ENCODE measurements at regions not wholly inside any gene's neighbourhood (a gene's known extent, or its start where the extent isn't known, plus 50 kb on each side); places are given as distances from the start of the nearest gene placed in this dataset.
A peak's percentile ranks its signal among the peaks of the same experiment; 100 is the strongest.
"Not testable (repeated sequence)": the region's sequence is repeated elsewhere in the genome, so short reads cannot be mapped to it uniquely, and the experiment has no call there.

DNA sequence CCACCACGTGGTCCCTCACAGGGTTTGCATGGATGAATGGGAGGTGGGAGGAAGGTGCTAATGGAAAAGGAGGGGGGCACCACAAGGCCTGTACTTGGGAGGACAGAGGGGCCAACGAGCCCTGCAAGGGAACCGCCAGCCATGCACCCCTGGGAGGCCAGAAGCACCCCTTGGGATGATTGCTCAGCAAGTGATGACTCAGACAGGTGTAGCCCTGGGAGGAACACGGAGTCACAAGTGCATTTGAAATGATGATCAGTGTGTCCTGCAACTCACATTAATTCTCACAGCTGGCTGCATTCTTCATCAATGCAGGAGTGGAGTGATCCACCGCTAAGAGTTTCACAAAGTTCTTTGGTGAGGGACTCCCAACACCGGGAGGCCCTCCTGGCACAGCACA, 82.8 kb upstream of the ZNF254 start:
- Histone ChIP-seq H3K4me3 (no peak overlapping the region), H3K27ac (no peak overlapping the region), H3K9me3 (peaks cover 0 to 4% (median 0%) of the 10 kb centered on the region in 3 donors), H3K36me3 (no peaks in the 10 kb centered on the region), H3K27me3 (no peaks in the 10 kb centered on the region), H3K4me1 (no peaks in the 10 kb centered on the region)
- TF ChIP-seq, protein P1, sequence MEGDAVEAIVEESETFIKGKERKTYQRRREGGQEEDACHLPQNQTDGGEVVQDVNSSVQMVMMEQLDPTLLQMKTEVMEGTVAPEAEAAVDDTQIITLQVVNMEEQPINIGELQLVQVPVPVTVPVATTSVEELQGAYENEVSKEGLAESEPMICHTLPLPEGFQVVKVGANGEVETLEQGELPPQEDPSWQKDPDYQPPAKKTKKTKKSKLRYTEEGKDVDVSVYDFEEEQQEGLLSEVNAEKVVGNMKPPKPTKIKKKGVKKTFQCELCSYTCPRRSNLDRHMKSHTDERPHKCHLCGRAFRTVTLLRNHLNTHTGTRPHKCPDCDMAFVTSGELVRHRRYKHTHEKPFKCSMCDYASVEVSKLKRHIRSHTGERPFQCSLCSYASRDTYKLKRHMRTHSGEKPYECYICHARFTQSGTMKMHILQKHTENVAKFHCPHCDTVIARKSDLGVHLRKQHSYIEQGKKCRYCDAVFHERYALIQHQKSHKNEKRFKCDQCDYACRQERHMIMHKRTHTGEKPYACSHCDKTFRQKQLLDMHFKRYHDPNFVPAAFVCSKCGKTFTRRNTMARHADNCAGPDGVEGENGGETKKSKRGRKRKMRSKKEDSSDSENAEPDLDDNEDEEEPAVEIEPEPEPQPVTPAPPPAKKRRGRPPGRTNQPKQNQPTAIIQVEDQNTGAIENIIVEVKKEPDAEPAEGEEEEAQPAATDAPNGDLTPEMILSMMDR (IDR thresholded peaks at IDR 0.05): no peak
- intact Hi-C loops (cut with DNase I; ENCODE audit: low total_unique reads): no loop called here
- DNase-seq: no peak

DNA sequence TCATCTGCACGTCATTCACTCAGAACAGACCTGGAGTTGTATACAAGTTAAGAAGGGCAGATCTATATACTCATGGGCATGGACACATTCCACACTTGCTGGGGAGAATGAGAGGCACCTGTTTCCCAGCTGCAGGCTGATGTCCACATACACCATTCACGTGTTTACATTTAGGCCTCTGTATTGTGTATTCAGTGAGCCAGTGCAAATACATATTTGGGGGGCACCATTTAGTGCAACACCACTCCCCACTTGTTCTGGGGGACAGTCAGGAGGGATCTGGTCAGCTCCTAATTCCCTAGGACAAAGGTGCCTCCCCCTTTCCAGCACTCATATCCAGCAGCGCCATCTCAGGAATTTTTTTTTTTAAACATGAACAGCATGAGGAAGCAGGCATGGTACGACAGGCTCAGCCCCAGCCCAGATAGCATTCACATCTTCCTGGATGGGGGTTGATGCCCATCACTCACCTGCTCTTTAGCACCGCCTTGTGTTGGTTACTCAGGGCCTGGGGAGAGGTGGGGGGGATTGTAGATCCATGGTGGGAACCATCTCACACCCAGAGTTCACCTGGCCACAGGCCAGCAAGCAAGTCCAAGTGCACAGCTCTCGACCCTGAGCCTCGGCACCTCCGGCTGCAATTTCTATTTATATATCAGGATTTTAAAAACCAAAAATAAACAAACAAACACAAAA, 56.9 kb upstream of the ZNF254 start:
- no peak overlapping the region for H3K27ac ChIP-seq
- H3K27me3 ChIP-seq: no peaks in the 10 kb centered on the region
- no peak for DNase-seq
- peaks cover 0 to 13% (median 7%) of the 10 kb centered on the region in 4 donors for H3K4me1 ChIP-seq
- H3K9me3 ChIP-seq: no peaks in the 10 kb centered on the region
- H3K4me3 ChIP-seq: no peak overlapping the region
- TF ChIP-seq, protein P1 (IDR thresholded peaks at IDR 0.05): no peak
- H3K36me3 ChIP-seq: no peaks in the 10 kb centered on the region
- intact Hi-C loops (cut with DNase I; ENCODE audit: low total_unique reads): no loop called here

DNA sequence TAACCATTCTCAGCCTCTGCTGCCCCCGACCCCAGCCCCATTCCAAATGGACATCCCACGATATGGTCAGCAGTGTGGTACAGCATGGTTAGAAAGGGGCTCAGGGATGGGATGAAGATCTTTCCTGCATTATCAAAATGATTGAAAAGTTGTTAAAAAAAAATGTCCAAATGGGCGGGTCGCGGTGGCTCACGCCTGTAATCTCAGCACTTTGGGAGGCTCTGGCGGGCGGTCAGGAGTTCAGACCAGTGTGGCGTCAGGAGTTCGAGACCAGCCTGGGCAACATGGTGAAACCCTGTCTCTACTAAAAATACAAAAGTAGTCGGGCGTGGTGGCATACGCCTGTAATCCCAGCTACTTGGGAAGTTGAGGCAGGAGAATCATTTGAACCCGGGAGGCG, 54.3 kb upstream of the ZNF254 start:
- Histone ChIP-seq H3K4me3 (peak overlapping the region; percentile 62 to 86), H3K4me1 (peaks cover 0 to 33% (median 19%) of the 10 kb centered on the region in 4 donors), H3K9me3 (no peaks in the 10 kb centered on the region), H3K27ac (peak overlapping the region; percentile 86 to 89), H3K27me3 (no peaks in the 10 kb centered on the region), H3K36me3 (peaks cover 5 to 13% (median 5%) of the 10 kb centered on the region in 3 donors)
- intact Hi-C loops (cut with DNase I; ENCODE audit: low total_unique reads): no loop called here
- TF ChIP-seq, protein P1 (IDR thresholded peaks at IDR 0.05): no peak
- DNase-seq: no peak

DNA sequence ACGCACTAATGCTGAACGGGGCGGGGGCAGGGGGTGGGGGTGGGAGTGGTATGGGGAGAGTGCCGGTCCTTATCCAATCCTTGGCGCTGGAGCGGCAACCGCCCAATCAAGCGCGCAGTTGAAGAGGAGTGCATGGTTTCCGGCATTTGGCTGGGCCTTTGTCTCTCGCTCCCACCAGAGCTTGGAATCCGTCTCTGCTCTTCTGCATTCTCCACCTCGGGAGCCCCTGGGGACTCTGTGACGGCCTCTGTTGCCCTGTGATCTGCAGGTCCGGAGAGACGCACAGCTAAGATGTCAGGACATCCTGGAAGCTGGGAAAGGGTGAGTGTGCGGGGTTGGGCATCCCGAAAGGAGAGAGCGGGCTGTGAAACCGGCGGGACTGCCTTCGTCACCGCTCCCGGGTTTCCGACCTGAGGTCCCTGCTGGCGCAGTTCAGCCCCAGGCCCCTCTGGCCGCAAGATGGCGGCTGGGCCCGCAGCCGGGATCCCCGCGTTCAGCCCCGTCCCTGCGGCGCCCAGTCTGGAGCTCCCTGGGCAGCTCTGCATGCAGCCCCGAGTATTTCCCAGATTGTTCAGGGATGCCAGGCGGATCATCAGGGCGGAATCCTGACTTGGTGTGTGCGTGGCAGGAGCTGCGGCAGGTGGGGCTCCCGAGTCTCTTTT, 53.6 kb upstream of the ZNF254 start:
- DNase-seq: peak; percentile 93 to 94
- H3K9me3 ChIP-seq: no peaks in the 10 kb centered on the region
- intact Hi-C loops (cut with DNase I; ENCODE audit: low total_unique reads): no loop called here

DNA sequence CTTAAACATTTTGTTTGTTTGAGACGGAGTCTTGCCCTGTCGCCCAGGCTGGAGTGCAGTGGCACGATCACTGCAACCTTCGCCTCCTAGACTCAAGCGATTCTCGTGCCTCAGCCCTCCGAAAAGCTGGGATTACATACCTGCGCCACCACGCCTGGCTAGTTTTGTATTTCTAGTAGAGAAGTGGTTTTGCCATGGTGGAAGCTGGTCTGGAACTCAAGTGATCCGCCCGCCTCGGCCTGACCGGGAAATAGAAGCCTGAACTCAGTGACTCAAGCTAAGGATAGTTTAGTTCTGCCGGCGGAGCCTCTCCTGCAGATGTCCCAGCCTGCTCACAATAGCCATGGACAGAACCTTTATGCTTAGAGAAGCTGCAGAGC, 53.0 kb upstream of the ZNF254 start:
- peaks cover 5 to 16% (median 5%) of the 10 kb centered on the region in 3 donors for H3K36me3 ChIP-seq
- peaks cover 0 to 45% (median 19%) of the 10 kb centered on the region in 4 donors for H3K4me1 ChIP-seq
- peak; percentile 44 to 70 for DNase-seq
- H3K9me3 ChIP-seq: no peaks in the 10 kb centered on the region
- H3K27ac ChIP-seq: peak overlapping the region; percentile 86 to 89
- TF ChIP-seq, protein P1 (IDR thresholded peaks at IDR 0.05): no peak
- intact Hi-C loops (cut with DNase I; ENCODE audit: low total_unique reads): no loop called here
- no peaks in the 10 kb centered on the region for H3K27me3 ChIP-seq
- peak overlapping the region; percentile 62 to 86 for H3K4me3 ChIP-seq

More for the DNA sequence above, 53.6 kb upstream of the ZNF254 start:
- peak overlapping the region; percentile 62 to 86 for H3K4me3 ChIP-seq
- TF ChIP-seq, protein P1 (IDR thresholded peaks at IDR 0.05): no peak
- peaks cover 0 to 39% (median 19%) of the 10 kb centered on the region in 4 donors for H3K4me1 ChIP-seq
- peaks cover 5 to 16% (median 5%) of the 10 kb centered on the region in 3 donors for H3K36me3 ChIP-seq
- no peaks in the 10 kb centered on the region for H3K27me3 ChIP-seq
- H3K27ac ChIP-seq: peak overlapping the region; percentile 86 to 89

DNA sequence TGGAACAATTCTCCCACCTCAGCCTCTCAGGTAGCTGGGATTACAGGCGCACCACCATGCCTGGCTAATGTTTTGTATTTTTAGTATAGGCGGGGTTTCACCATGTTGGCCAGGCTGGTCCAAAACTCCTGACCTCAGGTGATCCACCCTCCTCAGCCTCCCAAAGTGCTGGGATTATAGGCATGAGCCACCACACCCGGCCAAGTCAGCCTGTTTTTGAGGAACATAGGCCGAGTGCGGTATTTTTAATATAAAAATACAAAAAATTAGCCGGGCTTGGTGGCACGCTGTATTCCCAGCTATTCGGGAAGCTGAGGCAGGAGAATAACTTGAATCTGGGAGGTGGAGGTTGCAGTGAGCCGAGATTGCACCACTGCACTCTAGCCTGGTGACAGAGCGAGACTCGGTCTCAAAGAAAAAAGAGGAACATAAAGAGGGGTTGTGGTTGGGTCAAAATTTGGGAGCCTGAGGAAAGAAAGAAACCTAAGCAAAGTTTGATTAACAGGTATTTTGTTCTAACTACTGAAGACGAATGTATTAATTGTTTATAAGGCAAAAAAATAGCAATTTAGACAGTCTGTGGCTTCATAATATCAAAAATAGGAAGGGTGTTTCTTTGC, 51.6 kb upstream of the ZNF254 start:
- H3K27me3 ChIP-seq; intact Hi-C loops (cut with DNase I; ENCODE audit: low total_unique reads); DNase-seq; H3K9me3 ChIP-seq: not testable (repeated sequence)
- Histone ChIP-seq H3K36me3 (peaks cover 5 to 24% (median 5%) of the 10 kb centered on the region in 3 donors), H3K4me1 (peaks cover 0 to 51% (median 19%) of the 10 kb centered on the region in 4 donors), H3K4me3 (peak overlapping the region; percentile 62 to 86), H3K27ac (peak overlapping the region in 1 of 2 donors; percentile 86)
